ENCODE measurements at regions not wholly inside any gene's neighbourhood (a gene's known extent, or its start where the extent isn't known, plus 50 kb on each side); places are given as distances from the start of the nearest gene placed in this dataset.

DNA sequence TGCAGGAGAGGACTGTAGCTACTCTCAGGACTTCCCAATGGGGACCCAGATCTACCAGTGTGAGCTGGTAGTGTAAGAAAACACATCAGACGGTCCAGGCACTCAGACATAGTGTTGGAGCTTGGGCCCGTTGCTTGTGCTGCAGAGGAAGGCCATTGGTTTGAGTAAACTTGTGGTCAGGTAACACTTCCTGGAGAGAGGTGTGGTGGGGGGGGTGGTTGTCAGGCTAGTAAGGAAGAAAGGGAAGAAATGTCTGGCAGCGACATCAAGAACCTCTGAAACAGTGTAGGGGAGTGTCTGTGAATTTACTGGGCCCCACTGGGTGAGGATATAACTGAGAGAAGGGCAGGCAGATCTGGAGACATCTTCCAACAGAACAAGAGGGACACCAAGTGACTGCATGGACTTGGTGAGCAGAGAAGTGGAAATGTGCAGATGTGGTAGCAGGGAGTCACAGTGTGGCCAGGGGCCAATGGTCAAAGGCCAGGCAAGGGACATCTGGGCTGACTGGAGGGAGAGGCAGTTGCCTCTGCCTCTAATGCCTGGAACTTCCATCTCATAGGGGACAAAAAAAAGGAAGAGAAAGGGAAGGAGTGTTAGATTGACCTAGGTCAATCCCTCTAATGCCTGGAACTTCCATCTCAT lies 63.7 kb upstream of the MRPS22 start:
- TF ChIP-seq FOXP2 (optimal IDR thresholded peaks at IDR 0.05; ENCODE audit: borderline replicate concordance, extremely low read depth, extremely low read length, insufficient read depth) (no peak), SIN3A (IDR thresholded peaks at IDR 0.05; ENCODE audit: borderline replicate concordance, insufficient read depth, low read length) (no peak), POLR2AphosphoS5 (IDR thresholded peaks at IDR 0.05; ENCODE audit: low read depth, low read length) (no peak), REST (IDR thresholded peaks at IDR 0.05; ENCODE audit: insufficient read depth in 1 of 2, low read depth in 2 of 2, low read length in 2 of 2) (no peak), TAF1 (IDR thresholded peaks at IDR 0.05; ENCODE audit: borderline replicate concordance, insufficient read depth, low read length) (no peak)

- TF ChIP-seq REST (IDR thresholded peaks at IDR 0.05; ENCODE audit: insufficient read depth in 1 of 2, low read depth in 2 of 2, low read length in 2 of 2), result peak; percentile 58 to 86; a peak in 3 of 4 replicates
- TF ChIP-seq POLR2AphosphoS5 (IDR thresholded peaks at IDR 0.05; ENCODE audit: low read depth, low read length), result no peak
- no peak for TF ChIP-seq FOXP2 (optimal IDR thresholded peaks at IDR 0.05; ENCODE audit: borderline replicate concordance, extremely low read depth, extremely low read length, insufficient read depth)
Observed at GRCh38 chr3:139281096-139281495, 62.7 kb upstream of the MRPS22 start.

DNA sequence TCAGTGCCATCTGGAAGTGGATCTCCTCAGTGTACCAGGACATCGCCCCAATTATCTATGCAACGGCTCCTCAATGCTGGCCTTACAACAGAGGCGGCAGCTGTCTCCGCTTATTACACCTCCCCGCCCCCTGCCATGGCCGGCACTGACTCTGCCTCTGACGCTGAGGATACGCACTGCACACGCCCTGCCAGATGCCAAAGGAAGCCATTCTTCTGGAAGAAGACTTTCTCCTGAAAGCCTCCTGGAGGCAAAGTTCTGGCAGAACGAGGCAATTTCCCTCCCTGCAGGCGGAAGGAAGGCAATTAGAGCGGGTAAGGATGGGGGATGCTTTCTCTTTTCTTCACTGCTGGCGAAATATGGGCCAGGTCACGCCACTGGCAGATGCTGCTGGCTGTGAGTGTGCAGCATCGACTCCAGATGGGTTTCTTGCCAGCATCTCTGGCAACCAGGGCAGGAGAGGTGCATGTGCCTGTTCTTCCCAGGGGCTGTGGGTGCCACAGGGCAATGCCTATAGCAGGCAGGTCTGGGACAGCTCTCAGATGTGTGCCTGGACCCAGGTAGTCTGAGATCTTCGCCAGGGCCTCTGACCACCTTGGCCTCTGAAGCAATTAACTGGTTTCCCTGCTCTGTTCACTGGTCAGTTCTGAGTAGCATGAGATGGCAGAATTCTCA lies 62.2 kb upstream of the MRPS22 start:
- no peak for TF ChIP-seq POLR2AphosphoS5 (IDR thresholded peaks at IDR 0.05; ENCODE audit: low read depth, low read length)
- TF ChIP-seq FOXP2 (optimal IDR thresholded peaks at IDR 0.05; ENCODE audit: borderline replicate concordance, extremely low read depth, extremely low read length, insufficient read depth), result no peak
- no peak for TF ChIP-seq REST (IDR thresholded peaks at IDR 0.05; ENCODE audit: insufficient read depth in 1 of 2, low read depth in 2 of 2, low read length in 2 of 2)
- TF ChIP-seq SIN3A (IDR thresholded peaks at IDR 0.05; ENCODE audit: borderline replicate concordance, insufficient read depth, low read length), result no peak
- TF ChIP-seq TAF1 (IDR thresholded peaks at IDR 0.05; ENCODE audit: borderline replicate concordance, insufficient read depth, low read length), result no peak

DNA sequence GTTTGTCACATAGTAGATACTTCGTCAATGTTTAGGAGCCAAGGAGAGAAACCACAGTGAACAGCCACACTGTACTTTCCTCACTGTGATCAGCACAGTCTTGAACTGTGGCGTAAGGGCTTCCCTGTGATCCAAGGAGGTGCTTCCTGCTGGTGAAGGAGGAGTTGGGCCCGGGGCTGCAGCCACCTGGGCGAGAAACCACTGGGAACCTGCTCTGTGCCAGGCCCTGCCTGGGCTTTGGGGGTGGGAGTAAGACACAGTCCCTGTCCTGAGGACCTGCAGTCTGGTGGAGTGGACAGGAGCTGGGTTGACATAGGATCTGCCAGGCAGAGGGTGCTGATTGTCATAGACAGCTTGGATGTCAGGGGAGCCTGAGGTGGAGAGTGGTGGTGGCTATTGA lies 60.5 kb upstream of the MRPS22 start:
- TF ChIP-seq POLR2AphosphoS5 (IDR thresholded peaks at IDR 0.05; ENCODE audit: low read depth, low read length) (no peak), TAF1 (IDR thresholded peaks at IDR 0.05; ENCODE audit: borderline replicate concordance, insufficient read depth, low read length) (no peak), FOXP2 (optimal IDR thresholded peaks at IDR 0.05; ENCODE audit: borderline replicate concordance, extremely low read depth, extremely low read length, insufficient read depth) (no peak), REST (IDR thresholded peaks at IDR 0.05; ENCODE audit: insufficient read depth in 1 of 2, low read depth in 2 of 2, low read length in 2 of 2) (no peak), SIN3A (IDR thresholded peaks at IDR 0.05; ENCODE audit: borderline replicate concordance, insufficient read depth, low read length) (no peak)
